ENCODE measurements at regions not wholly inside any gene's neighbourhood (a gene's known extent, or its start where the extent isn't known, plus 50 kb on each side); places are given as distances from the start of the nearest gene placed in this dataset.

DNA sequence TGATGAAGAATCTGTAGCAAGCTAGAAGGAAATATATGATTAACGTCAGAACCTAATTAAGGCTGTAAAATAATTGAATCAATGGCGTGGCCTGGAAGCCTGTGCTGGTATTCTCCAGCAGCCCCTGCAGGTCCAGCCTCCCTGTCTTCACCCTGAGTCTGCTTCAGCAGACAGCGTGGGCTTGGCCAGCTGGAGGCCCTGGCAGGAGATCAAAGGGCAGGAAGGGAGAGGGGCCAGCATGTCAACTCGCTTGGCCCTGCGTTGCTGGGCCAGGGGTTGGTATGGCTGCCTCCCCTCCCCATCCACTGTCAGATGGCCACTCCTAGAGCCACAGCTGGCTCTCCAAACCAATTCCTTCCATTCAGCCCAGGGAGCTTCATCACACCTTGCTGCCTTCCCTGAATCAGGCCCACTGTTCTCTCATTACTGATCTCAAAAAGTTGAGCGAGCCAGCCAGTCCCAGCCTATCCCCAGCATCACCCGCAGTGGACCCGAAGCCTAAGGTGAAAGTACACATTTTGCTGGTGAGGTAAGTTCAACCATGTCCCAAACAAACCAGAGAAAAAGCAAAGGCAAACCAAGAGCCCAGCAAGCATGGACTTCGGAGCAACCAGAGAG lies 228.4 kb upstream of the AGAP1 start:
- DNase-seq = no peak

DNA sequence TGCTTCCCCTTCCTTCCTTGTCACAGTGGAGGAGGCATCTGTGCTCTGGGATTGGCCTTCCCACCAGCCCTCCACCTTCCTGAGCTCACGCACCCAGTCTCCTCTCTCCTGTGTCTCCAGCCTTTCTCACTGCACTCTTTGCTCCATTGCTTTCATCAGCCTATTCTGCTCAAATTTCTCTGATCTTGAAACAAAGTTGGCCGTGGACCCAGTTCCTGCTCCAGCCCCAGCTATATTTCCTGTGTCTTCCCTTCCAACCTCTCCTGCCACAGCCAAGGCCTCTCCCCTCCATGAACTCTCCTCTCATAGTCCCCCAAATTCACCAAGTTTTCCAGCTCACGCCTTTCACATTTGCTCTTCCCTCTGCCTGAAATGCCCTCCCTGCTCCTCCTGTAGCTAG lies 226.6 kb upstream of the AGAP1 start:
- no peak for DNase-seq

DNA sequence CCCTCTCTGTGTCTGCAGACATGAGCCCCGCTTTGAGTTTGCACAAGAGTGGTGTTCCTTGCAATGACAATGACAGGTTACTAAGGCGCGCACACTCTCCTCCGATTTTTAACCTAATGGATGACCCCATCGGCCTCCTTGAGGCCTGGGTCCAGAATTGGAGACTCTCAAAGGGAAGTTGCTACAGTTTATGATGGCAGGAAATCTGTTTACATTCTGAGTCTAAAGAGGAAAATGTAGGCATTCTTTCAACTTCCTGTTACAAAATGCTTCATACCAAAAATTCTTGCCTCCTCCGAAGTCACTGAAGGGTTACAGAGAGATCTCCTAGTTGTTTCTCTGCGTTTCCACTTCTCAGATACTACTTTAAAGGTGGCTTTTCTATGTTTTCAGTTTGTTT lies 225.3 kb upstream of the AGAP1 start:
- peak; percentile 63 for DNase-seq

DNA sequence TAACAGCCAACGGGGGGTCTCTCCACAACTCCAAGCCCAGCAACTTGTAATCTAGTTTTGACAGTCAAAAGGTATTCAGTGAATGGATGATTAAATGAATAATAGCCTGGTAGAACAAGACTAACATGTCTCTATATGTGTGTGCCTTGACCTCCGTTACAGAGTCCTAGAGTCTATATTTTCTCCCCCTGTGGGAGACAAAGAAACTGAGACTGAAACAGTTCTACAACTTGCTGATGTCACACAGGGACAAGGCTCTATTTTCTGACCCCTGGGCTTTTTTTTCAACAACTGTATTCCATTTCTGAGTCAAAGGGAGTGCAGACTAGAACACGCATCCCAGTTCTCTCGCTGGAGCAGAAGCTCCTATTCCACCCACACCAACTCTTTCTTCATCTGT lies 223.6 kb upstream of the AGAP1 start:
- DNase-seq = no peak

GRCh38 chr2:235270956-235271355 lies 222.9 kb upstream of the AGAP1 start:
- DNase-seq = peak; percentile 86

- DNase-seq = no peak
Measured at GRCh38 chr2:235271936-235272335, 221.9 kb upstream of the AGAP1 start.

DNA sequence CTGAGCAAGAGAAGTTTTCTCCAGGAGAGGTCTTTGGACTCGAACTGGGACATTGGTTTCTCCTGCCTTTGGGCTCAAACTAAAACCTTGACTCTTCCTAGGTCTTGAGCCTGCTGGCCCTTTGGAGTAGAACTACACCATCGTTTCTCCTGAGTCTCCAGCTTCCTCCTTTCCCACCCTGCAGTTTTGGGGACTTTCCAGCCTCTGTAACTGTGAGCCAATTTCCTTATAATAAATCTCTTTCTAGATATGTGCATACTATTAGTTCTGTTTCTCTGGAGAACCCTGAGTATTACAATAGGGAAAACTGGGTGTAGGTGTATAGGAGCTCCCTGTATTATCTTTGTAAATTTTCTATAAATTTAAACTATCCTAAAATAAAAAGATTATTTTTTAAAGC lies 219.8 kb upstream of the AGAP1 start:
- no peak for DNase-seq

GRCh38 chr2:235277485-235277884 lies 216.4 kb upstream of the AGAP1 start:
- DNase-seq = no peak

DNA sequence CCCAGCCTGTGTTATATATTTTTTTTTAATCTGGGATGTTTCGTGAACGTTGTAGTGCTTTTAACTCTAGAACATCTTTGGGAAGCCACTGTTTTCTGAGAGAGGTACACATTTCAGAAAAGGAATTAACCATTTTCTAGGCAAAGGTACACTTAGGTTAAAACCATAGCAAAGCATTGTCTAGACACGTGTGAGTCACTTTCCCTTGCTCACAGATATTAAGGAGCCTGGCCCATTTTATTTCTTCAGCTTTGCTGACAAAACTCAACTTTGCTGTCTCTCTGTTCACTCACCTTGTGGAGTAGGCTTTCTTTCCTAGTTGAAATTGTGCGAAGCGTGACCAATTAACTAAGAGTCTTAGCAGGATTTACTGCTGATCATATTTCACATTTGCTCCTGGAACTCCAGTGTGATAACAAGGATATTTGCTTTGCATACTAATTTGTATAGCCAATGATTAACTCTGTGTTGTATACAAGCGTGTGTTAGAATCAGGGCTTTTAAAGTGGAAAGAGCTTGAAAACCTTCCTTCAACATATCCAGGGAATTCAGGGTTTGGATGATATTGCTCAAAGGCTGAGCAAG lies 215.0 kb upstream of the AGAP1 start:
- no peak for DNase-seq

GRCh38 chr2:235279965-235280364 lies 213.9 kb upstream of the AGAP1 start:
- DNase-seq = no peak

GRCh38 chr2:235283246-235283645 lies 210.6 kb upstream of the AGAP1 start:
- DNase-seq = peak; percentile 58

DNA sequence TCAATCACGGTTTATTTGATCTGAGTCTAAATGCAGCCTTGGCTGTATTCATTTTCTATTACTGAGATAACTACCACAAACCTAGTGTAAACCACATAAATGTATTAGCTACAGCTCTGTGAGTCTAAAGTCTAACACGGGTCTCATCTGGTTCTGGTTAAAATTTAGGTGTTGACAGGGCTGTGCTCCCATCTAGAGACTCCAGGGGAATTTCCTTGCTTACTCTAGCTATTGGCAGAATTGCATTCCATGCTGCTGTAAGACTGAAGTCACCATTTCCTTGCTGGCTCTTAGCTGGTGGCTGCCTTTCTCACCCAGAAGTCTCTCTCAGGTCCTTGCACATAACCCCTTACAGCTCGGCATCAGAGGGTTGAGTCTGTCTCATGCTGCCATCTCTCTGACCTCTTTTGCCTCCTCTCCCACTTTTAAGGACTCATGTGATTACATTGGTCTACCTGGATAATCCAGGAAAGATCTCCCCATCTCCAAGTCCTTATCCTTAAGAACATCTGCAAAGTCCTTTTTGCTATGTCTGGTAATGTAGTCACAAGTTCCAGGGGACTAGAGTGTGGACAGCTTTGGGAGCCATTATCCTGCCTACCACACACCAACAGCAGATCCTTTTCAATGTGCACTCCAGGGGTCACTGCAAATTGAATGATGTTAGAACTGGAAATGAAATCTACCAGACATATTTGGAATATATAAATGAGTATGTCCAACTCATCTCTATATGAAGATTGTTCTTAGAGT lies 207.0 kb upstream of the AGAP1 start:
- DNase-seq = peak; percentile 88

GRCh38 chr2:235287375-235287733 lies 206.5 kb upstream of the AGAP1 start:
- DNase-seq = no peak

- no peak for DNase-seq
Measured at GRCh38 chr2:235291461-235291860, 202.4 kb upstream of the AGAP1 start.

DNA sequence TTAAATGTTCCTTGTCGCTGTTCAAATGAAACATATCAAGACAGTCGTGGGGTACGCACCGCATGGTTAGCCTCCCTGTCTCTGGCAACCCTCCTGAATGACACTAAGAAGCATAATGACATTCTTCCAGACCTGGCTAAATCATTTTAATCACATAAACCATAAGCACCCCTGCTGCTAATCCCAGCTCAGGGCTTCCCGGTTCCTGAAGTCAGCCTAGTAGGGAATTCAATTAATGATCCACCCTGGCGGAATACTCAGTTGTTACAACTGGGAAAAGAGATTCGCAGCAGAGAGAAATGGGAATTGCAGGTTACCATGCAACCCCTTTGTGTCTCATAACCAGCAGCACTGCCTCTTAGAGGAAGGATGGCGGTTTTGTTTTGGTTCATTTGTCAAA lies 200.8 kb upstream of the AGAP1 start:
- DNase-seq = no peak

DNA sequence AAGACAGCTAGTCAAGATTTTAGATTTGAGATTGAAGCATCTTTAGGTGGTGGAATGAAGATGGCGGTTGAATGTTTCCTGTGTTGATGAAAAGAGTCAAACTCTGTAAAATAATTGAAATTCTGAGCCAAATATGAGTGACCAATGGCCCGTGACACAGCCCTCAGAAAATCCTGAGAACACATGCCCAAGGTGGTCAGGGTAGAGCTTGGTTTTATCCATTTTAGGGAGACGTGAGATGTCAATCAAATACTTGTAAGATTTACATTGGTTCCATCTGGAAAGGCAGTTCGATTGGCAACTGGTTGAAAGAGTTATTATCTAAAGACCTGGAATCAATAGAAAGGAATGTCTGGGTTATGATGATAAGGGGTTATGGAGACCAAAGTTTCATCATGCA lies 198.0 kb upstream of the AGAP1 start:
- no peak for DNase-seq

DNA sequence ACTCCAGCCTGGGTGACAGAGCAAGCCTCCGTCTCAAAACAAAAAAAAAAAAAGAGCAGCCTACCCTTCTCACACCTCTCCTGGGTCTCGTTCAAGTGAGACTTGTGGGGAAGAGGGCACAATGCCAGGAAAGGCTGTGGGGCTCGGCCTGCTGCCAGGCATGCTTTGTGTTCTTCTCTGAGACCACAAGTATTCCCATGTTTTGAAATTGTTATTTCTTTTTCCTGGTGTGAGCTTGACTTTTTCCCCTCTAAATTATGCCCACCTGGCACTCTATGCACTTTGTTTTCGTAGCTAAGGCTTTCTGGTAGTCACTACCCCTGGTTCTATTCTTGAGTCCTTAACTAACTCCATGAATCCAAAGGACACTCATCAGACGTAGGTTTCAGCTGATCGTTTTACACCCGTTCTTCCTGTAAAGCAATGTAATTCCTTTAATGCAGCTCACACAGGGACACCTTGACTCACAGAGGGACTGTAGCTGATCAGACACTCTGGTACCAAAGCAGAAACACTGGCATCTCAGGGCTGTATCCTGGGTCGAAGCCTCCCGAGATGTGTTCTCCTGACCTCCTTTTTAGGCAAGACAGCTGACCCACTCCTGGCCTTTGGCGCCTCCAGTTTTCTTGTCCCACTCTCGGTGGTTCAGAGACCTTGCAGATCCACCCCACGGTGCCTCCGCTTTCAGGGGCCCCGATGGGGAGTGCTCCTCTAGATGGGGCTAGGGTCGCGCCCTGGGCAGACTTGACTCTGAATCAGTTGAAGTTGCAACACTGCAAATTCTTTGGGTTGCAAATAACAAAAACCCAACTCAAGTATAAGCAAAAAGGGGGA lies 193.3 kb upstream of the AGAP1 start:
- DNase-seq = peak; percentile 87

DNA sequence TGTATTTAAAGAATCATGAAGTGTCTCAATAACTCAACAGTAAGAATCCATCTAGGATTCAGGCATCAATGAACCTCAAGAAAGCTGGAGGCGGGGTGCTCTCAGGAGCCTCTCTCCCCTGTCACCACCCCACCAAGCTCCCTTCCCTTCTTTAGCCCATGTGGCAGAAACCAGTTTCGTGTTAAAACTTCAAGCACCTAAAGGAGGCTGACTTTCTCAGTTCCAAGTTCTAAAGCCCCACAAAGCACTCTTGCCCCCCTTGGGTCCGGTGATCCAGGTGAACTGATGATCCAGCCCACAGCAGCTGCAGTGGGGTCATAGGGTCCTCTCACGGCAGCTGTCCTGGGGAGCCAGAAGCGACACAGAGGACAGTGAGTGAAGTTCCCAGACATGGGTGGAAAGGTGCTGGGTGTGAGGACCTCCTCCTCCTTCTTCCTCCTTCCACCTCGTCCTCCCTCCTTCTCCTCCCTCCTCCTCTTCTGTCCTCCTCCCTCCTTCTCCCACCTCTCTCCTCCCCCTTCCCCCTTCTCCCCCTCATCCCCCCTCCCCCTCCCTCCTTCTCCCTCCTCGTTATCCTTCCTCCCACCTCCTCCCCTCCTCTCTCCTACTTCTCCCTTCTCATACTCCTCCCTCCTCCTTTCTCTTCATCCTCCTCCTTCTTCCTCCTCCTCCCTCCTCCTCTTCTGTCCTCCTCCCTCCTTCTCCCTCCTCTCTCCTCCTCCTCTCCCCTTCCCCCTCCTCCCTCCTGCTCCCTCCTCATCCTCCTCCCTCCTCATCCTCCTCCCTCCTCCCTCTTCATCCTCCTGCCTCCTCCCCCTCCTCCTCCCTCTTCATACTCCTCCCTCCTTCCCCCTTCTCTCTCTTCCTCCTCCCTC lies 192.4 kb upstream of the AGAP1 start:
- no peak for DNase-seq

GRCh38 chr2:235302263-235302662 lies 191.6 kb upstream of the AGAP1 start:
- no peak for DNase-seq

- DNase-seq = no peak
Measured at GRCh38 chr2:235303499-235304291, 190.1 kb upstream of the AGAP1 start.

DNA sequence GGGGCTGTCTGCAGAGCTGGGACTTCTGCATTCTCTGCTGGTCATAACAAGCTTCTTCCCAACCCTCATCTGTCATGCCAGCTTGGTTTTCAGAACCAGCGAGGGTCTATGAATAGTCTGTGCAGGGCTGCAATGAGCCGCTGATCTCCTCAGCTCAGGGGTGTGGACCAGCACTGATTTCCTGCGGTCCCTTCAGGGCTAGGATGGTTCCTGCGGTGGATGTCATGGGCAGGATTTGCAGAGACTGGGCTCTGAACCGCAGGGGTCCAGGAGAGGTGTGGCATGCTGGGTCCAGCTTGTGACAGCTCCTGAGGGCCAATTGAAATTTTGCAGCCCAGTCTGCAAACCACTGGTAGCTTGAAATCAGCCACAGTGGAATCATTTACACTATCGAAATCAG lies 188.2 kb upstream of the AGAP1 start:
- no peak for DNase-seq

GRCh38 chr2:235311044-235311443 lies 182.8 kb upstream of the AGAP1 start:
- DNase-seq = no peak

All from fibroblast of skin of abdomen (primary cell).